SIG-M5 treated with dmso at 0.1 percent for 504 hours (cell line): ENCODE measurements at regions not wholly inside any gene's neighbourhood (a gene's known extent, or its start where the extent isn't known, plus 50 kb on each side); places are given as distances from the start of the nearest gene placed in this dataset.
"Not testable (repeated sequence)": the region's sequence is repeated elsewhere in the genome, so short reads cannot be mapped to it uniquely, and the experiment has no call there.

Experiments used
- DNase-seq: peaks from one replicate; lab custom pipeline; 2025; ENCODE audit not compliant: unreplicated experiment; lab: John Stamatoyannopoulos, UW

DNA sequence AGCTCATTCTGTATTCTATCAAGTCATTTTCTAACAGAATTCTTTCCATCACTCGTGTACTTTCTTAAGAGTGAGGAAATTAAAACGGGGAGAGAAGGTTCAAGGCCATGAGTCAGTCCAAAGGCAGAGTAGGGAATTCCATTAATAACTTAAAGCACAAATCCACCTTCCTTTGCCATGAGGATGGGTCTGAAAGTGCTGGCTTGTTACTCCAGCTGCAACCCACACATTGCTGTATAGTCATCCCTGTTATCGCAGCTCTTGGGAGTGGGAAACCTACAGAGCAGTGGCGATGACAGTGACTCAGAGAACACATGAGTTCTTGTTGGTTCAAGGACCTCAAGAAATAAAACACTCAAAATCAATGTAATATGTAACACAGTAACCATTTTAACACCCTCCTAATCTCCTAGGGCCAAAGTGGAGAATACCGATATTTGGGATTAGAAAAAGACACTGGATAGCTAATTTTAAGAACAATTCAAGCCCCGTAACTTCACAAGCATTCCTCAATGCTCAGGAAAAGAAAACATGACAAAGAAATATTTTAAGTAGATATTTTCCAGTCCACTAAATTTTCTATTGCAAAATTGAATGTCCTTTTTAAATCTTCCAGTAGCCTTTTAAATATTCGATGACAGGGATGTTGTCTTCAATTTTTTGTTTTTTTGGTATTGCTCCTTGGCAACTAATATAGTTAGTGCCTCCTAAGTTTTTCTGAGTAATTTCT, 179.9 kb upstream of the THBS1 start:
- DNase-seq: no peak

DNA sequence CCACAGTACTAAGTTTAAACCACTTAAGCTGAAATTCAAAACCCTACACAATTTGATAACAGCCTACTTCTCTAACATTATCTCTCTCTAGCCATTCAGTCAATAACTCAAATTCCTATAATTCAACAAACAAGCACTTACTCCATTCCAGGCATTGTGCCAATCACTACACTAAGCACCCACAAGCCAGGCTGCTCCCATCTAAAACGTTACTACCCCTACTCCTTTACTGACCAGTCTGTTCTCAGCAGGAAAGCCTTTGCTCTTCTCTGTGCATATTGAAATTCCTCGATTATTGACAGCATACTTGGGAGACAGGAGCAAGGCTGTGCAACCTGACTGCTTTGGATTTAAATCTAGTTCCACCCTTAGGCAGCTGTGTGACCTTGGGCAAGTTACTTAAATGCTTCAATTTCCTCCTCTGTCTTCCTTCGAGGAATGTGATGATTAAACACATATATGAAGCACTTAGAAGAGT, 177.2 kb upstream of the THBS1 start:
- no peak for DNase-seq

DNA sequence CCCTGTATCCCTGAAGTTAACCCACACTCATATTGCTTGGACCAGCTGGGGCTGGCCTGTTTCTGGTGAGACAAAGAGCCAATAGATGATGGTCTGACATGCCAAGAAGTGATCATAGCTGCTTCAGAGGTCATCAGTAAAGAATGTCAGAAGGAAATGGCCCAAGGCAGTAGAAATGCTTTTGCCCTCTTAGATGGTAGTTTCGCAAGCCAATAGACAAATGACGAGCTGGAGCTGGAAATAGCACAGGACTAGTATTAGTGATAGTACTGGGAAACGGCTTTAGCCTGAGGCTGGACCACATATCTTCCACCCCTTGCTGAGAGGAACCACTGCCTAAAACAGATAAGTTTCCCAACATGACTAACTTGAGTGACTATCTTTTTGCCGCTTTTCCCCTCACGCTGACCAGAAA, 176.1 kb upstream of the THBS1 start:
- peak; percentile 72 for DNase-seq

DNA sequence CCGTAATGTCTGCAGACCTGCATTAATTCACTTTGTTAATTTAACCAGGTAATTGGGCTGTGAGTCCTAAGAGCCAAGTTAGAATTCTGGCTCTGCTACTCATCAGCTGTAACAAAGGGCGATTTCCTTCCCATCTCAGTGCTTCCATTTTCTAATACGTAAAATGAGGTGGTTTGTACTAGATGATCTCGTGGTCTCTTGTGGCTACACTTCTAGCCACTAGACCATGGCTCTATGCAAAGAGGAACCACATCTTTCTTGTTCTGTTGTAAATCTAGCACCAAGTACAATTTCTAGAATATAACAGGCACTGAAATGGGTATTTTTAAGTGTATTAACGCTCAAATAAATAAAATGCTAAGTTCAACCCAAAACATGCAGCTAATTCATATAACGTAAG, 174.4 kb upstream of the THBS1 start:
- no peak for DNase-seq

DNA sequence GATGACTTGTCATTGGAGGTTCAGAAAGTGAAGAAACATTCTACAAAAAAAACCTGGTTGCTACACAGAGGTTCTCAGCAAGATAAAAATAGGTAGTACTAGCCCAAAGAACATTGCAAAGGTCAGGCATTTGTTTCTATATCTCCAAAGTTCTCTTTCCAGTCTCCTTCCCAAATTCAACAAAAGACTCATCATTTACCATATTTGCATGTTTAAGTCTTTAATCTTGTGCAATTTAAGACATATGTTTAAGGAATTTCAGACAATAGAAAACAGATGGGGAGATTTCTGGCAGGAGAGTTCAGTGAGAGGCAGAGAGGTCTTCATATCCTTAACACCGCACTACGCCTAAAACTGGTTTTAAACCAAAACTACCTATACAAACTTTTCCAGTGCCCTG, 173.8 kb upstream of the THBS1 start:
- DNase-seq: no peak

DNA sequence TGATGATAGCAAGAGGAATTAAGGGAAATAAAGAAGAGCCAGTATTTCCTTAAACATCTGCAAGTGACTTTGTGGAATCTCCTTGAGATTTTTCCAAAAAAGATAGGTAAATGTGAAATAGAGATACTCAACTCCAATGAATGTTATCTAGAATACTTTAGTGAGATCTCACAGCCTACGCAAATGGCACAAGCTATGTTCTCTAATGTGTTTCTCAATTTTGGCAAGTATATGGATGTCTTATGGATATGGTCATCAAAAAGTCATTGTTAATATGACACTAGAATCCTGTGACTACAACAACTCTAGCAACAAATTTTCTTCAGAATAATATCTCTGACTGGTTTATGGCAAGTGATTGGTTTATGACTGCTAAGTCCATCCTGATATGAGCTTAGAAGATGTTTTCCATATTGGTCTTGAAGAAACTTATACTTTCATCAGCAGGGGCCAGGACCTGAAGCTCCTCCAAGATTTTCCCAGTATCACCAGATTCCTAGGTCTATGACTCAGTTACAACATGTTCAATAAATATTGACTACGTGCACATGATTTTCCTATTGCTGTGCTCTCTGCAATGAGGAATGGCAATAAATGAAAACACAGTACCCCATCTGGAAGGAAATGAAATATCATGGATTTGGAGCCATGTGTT, 170.9 kb upstream of the THBS1 start:
- DNase-seq: no peak

DNA sequence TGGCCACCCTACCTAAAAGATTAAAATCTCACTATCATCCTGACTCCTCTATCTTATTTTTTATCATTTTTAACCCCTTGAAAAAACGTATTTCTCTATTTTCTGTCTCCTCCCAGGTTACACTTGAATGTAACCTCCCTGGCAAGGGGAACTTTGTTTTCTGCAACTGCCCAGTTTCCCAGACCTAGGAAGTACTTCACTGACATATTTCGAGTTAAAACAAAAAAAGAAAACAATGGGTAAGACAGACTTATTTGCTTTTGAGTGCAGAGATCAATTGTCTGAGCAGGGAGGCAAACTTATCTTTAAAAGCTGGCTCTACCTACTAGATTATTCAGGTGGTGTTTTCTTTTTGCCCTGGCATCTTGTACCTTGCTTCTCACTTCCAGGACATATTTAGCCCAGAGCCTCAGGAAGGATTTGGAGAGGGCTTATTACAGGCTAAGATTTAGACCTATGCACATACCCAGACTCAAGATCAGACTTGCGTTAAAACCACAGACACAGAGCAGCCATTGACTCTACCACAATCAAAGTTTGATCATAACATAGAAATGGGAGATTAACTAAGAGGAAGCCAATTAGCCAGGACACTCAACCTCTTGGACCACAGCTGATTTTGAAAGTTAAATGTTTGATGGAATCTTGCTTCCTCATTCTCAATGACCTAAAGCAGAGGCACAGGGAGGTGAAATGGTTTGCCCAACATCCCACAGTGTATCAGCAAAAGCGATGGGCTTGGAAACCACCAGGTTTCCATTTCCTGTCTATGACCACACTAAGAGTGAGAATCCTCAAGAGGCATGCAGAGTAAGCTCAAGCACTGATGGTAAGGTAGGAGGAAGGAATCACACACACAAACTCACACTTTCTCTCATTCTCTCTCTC, 169.5 kb upstream of the THBS1 start:
- DNase-seq: peak; percentile 44

DNA sequence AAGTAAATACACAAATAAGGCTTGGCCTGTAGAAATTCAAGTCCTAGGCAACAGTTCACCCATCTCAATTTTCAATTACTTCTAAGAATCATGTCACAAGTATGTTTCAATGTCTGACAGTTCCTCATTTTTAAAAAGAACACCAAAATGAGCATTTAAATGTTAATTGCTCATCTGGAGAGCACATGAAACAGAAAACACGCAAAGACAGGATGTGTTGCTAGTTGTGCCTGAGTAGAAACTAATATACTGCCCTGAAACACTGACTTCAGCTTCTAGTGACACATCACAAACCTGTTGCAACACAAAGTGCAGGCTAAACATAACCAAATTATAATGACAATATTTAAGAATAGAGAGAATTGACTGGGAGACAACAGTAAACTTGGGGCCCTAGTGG, 167.3 kb upstream of the THBS1 start:
- DNase-seq: peak; percentile 64

DNA sequence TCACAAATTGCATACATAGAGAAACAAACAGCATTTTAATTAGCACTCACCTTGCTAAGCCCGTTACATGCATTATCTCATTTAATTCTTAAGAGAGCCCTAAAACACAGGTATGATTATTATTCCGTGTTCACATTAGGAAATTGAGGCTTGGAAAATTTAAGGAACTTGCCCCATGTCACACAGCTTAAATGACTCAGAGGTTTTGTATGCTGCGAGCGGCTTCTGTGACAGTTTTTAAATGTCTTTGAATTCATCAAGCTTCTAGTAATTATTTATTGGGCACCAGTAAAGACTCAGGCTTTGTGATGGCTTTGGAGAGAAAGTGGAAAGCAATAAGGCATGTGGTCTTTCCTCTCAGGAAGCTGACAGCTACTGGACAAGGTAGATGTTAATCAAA, 166.7 kb upstream of the THBS1 start:
- DNase-seq: no peak

DNA sequence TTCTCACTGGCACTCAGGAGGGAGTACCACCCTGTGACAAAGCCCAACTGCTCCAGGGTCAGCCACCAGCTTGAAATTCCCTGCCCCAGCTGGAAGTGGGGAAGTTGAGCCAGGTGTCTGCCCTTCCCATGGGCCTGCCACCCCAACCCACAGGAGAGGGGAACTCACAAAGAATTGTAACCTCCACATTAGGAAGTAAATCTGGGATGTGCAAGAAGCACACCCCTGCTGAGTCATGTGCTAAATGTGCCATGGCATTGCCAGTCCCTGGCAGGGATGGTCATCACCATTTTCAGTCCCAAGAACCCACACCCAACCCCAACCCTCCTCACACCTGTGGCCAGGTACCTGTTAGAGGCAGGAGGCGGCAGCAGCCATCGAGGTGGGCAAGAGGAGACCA, 165.2 kb upstream of the THBS1 start:
- no peak for DNase-seq

DNA sequence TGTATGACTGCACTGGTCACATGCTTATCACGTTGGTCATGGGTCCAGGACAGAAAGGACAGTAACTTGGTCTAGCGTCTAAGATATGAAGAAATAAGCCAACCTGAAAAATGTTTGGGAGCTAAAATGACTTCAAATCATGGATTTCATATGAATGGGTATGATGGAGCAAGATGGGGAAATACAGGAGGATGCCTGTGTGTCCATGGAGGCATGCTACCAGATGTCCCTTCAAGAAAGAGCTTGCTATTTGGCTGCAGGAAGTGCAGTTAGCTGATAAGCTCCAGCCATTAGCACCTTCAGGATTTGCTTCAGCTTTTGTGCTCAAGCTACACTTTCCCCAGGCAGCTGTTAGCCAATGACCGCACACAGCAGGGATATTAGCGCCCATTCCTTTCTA, 164.6 kb upstream of the THBS1 start:
- no peak for DNase-seq

DNA sequence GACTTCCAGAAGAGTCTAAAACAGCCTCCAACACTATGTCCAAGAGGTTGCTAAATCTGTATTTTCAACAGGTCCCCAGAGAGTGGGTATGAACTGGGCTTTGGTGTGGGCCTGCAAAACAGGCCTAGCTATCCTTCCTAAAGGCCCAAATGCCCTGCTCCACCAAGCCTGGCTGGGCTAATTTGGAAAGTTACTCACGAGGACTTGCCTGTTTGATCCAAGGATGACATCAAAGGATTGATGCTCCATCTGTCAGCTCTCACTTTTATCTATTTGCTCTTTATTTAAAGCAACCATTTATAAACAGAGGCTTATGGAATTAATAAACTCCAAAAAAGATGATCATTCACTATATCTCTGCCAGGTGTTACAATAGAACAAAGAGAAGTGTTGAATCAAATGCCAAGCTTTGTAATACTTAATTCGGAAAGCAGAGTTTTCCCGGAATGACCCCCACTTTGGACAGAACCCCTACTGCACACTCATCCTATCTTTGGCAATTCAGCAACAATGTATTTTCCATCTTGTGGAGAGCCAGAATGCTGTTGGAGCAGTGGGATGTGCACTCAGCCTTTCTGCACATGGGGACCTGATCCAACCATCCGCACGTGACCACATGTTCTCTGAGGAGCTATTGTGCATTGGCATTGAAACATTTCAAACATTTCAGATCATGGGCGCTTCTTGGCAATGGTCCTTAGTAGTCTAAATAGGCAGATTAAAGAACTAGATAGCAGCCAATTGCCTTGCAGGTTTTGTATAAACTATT, 163.3 kb upstream of the THBS1 start:
- DNase-seq: no peak

DNA sequence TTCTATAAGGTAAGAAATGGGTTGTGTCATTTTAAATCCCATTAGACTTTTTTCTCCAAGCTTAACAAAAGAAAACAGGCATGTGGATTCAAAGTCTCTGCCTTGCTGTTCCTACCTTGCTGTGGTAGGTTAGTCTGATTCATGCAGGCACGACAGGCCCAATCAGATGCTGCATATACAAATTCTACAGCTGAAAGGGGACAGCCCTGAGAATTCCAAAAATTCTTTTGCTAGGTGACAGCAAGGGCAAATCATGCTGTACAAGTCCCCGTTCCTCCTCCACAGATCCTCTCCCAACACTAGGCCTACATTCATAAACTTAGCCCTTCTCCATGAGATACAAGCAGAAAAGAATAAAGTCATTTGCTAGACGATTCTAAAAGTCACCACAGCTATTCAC, 161.2 kb upstream of the THBS1 start:
- no peak for DNase-seq

DNA sequence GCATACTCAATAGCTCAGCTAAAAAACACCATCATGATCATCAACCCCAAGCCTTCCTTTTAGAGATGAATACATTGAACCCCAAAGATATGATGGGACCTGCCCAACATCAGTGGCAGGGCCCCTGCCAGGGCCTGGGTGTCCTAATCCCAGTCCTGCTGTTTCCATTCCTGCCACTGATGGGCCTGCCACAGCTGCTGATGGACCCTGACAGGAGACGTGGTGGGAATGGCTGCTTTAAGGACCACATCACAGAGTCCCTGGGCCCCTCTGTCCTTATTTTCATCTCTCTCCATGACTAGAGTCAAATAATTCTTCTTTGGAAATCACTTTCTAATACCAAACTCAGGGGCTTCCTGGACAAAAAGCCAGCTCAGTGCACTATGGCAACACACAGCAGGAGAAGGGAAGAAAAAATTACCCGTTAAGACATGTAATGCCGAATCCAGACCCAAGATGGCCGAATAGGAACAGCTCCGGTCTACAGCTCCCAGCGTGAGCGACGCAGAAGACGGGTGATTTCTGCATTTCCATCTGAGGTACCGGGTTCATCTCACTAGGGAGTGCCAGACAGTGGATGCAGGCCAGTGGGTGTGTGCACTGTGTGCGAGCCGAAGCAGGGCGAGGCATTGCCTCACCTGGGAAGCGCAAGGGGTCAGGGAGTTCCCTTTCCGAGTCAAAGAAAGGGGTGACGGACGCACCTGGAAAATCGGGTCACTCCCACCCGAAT, 160.6 kb upstream of the THBS1 start:
- not testable (repeated sequence) for DNase-seq

DNA sequence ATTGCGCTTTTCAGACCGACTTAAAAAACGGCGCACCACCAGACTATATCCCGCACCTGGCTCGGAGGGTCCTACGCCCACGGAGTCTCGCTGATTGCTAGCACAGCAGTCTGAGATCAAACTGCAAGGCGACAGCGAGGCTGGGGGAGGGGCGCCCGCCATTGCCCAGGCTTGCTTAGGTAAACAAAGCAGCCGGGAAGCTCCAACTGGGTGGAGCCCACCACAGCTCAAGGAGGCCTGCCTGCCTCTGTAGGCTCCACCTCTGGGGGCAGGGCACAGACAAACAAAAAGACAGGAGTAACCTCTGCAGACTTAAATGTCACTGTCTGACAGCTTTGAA, 160.1 kb upstream of the THBS1 start:
- not testable (repeated sequence) for DNase-seq

DNA sequence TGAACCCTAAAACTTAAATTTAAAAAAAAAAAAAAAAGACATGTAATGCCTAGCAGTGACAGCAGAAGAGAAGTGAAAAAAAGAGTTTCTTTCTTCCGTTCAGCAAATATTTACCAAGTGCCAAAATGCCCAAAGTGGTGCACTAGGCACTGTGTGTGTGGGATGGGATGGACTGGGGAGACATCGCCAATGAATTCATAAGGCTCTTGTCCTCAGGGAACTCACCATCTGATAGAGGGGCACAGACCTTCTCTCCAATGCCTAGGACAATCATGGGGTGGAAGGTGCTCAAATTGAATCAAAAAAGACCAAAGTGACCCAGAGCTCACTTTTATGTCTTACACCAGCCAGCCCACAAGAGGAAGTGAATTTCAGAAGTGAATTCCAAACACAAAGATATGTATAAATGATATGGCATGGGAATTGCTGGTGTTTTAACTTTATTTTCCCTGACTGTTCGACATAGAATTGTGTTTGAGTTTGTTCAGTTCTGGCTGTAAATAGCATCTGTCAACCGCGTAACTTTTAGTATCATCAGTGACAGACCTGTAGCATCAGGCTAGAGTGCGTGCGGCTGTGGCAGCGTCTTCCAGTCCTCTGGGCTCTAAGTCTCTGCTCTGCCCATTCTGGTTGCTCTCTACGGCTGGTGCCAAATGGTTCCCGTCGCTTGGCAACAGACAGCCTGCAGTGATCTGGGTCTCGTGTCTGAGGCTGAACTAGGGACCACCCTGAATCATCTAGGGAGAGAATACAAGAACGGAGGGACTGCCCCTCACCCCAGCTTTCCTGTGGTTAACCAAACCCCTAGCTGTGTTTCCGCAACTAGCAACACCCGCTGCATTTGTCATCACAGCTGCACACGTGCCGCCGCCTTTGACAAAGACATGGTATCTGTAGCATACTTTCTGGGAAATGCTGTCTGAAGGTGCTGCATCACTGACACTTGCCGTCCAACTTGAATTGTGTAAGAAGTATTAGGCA, 154.0 kb upstream of the THBS1 start:
- peak; percentile 93 for DNase-seq

DNA sequence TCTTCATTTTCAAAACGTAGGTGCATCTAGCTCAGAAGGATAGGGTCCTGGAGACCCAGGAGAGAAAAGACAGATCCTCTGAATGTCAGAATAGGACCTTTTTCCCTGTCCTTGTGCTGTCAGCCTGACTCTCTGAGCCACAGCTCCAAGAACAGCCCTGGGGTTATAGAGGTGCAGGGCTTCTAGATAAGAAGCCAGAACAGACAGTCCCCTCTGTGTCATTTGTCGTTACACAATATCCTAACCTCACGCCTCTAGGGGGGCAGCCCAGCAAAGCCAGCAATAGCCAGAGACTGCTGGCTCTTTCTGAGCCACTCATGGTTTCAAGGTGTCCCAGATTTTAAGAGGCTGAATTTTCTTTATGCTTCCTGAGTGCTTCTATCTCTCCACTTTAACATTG, 153.2 kb upstream of the THBS1 start:
- peak; percentile 75 for DNase-seq

DNA sequence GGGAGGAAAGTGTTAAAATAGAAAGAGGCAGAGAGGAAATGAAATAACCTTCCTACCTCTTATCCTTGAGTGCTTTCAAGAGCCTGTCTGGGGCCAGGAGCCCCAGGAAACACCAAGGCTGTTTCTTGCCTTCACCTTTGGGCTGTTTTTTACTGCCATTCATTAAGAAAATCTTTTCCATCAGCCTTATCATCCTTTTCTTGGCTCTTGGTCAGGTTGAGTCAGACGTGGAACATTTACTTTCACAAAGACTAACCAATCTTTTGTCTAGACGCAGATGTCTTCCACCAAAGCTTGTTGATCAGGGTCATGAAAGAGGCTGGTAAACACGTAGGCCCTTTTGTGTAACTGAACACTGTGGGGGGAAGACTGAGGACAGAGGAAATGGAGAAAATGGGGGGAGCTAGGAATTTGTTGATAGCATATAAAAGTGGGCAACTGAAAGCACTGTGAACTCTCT, 151.0 kb upstream of the THBS1 start:
- DNase-seq: peak; percentile 17

DNA sequence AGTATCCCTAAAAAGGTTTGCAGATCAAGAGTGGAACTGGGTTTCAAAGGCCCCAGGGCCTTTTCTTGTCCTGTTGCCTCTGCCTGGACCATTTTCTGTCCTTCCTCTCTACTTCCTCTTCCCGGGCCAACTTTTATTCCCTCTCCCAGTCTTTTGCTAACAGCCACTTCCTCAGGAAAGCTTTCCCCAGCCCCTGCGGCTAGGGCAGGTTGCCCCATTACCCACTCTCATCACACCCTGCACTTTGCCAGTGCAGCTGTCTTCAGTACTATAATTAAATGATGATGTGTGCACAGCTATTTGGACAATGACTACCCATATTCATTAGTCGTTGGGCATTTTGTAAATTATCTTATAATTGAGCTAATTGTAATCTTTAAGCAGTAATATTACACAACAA, 150.5 kb upstream of the THBS1 start:
- no peak for DNase-seq
